Brain pericyte (primary cell): ENCODE measurements at regions not wholly inside any gene's neighbourhood (a gene's known extent, or its start where the extent isn't known, plus 50 kb on each side); places are given as distances from the start of the nearest gene placed in this dataset.
"Not testable (repeated sequence)": the region's sequence is repeated elsewhere in the genome, so short reads cannot be mapped to it uniquely, and the experiment has no call there.

Experiments used
- DNase-seq: peaks from one replicate; pipeline ENCODE4 v3.0.0-alpha.2; 2012; ENCODE audit warnings: low read depth, low spot score

DNA sequence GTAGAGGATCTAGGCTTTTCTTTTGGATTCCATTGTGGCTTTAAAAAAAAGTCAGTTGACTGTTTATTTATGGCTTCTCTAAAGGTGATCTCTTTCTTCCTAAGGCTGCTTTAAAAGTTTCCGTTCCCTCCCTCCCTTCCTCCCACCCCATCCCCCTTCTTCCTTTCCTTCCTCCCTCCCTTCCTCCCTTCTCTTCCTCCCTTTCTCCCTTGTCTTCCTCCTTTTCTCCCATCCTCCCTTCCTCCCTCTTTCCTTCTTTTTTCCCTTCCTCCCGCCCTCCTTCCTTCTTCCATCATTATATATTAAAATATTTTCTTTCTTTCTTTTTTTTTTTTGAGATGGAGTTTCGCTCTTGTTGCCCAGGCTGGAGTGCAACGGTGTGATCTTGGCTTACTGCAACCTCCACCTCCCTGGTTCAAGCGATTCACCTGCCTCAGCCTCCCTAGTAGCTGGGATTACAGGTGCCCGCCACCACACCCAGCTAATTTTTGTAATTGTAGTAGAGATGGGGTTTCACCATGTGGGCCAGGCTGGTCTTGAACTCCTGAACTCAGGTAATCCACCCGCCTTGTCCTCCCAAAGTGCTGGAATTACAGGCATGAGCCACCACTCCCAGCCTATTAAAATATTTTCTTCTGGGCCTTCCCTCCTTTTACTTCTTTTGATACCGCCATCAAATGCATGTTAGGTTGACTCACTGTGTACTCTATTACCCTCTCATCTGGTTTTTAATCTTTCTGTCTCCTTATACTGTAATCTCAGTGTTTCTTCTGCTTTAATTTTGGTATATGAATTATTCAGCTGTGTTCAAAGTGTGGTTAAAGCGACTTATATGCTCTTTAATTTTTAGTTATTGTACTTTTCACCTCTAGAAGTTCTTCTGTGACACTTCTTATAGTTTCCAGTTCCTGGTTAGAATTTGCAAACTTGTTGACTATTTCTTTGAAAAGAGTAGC lies 59.2 kb upstream of the ATP5PO start:
- DNase-seq: no peak

DNA sequence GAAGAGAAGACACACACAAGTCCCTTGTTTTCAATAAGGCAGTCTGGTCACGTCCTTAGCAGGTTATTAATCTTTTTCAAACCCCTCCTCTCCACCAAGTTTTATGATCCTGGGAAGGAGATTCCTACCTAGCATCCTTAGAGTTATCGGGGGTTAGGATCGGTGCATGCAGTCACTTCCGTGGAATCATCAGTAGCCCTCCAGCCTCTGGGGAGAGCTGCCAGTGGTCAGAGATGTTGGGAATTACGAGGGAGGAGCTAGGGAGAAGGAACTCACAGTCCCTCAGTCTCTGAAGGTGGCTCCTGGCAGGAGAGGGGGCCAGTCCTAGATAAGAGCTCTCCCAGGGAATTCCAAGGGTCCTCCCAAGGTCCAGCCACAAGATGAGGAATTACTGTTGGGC lies 57.7 kb upstream of the ATP5PO start:
- no peak for DNase-seq

DNA sequence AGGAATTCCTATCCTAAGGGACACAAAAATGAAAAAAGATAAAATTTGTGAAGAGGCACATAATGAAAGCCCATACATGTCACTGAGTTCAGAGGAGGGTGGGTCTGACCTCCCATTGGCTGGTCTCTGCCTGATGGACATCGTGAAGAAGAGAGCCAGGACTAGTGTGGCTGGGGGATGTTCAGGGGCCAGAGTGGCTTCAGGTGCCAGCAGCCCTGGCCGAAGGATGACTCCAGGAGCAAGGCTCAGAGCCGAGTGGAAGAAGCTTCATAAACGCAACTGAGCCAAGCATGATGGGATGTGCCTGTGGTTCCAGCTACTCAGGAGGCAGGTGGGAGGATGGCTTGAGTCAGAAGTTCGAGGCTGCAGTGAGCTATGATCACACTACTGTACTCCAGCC lies 56.9 kb upstream of the ATP5PO start:
- DNase-seq: no peak

DNA sequence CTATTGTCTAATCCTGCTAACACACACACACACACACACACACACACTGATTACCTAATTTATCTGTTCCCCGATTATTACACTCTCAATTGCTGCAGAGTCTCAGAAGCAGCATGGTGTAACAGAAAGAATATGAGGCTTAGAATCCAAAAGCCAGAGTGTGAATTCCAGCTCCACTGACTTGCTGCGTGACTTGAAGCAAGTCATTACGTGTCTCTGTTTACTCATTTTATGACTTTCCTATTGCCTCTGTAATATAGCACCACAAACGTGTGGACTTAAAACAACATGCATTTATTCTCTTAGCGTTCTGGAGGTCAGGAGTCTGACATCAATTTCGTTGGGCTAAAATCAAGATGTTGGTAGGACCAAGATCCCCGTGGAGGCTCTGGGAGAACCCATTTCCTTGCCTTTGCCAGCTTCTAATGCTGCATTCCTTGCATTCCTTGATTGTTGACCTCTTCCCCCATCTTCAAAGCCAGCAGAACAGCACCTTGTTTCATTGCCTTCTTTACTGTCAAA lies 55.9 kb upstream of the ATP5PO start:
- DNase-seq: no peak

DNA sequence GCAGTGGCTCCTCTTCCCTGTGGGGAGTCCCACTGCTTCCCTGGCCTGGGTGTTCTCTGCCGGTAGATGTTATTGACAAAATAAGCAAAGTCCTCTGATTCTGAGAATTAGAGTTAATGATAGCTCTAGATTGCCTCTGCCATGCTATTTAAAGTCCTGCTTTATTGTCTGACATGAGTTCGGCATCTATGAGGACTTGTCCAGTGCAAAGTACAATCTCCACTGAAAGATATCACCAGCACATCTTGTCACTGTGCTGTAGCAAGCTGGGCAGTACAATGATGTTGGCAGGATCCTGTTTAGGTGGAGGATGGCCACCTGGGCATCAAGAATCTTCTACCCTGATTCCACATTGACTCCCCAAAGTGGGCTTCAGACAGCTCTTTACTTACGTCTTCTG lies 54.0 kb upstream of the ATP5PO start:
- no peak for DNase-seq

DNA sequence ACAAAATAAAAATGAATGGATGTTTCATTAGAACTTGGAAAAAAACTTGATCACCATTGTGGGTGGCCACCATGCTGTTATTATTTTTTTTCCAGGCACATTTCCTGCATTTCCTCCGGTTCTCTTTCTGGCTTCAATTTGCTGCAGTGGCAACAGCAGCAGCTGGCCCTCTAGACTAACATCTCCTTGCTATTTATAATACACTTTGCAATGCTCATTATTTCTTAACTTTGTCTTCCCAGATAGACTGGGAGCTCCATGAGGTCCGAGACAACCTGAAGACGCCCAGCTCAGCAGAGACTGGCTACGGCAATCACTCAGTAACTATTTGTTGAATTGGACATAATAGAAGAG lies 53.4 kb upstream of the ATP5PO start:
- DNase-seq: no peak

DNA sequence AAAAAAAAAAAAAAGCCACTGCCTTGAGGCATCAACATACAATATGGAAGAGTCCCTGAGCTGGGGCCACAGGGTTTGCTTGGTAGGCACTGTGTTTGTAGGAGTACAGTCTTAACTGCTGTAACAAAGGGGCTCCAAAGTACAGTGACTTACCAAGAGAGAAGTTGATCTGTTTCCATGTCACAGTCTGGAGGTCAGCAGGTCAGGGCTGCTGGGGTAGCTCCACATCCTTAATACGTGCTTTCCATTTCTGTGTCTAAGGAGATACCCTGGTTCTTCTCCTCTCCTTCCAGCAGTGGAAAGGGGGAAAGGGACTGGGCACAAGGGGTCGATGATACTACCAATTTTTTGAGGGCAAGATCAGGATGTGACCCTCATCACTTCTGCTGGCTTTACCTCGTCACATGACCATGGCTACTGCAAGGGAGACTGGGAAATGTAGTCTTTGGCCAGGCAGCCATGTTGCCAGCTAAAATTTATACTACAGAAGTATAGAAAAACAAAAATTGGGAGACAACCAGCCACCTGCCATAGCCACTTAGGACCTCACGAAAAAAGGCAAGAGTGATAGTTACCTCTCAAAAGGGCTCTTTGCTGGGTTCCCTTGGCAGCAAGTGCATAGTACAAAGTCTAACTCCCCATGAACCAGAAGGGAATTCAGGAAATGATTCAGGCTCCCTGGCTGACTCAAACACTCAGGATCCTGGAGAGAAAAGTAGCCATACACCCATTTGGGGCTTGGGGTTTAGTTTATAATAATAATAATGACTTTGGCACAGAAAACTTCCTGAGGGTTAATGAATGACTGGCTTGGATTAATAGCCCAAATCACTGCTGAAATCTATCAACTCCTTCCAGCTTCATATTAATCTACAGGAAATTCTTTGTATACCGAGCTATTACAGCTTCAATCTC lies 52.7 kb upstream of the ATP5PO start:
- no peak for DNase-seq

DNA sequence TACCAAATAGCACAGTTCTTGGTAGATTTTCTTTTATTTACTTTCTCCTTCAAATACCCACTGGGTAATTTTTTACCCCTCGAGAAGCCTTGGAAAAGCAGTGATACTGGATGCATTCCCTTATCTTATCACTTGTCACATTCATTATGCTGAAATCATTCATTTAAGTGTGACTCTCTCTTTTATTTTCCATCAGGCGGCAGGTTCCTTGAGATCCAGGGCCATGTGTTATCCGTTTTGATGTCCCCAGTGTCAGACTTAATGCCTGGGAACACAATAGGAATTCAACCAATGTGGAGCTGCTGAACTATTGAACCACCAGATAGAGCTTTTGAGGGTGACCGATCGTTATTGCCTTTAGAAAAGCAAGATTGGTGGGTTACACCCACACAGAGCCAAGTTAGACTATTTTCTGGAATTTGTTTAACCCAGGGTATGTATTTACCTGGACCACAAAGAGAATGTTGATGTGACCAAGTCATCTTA lies 51.5 kb upstream of the ATP5PO start:
- no peak for DNase-seq

DNA sequence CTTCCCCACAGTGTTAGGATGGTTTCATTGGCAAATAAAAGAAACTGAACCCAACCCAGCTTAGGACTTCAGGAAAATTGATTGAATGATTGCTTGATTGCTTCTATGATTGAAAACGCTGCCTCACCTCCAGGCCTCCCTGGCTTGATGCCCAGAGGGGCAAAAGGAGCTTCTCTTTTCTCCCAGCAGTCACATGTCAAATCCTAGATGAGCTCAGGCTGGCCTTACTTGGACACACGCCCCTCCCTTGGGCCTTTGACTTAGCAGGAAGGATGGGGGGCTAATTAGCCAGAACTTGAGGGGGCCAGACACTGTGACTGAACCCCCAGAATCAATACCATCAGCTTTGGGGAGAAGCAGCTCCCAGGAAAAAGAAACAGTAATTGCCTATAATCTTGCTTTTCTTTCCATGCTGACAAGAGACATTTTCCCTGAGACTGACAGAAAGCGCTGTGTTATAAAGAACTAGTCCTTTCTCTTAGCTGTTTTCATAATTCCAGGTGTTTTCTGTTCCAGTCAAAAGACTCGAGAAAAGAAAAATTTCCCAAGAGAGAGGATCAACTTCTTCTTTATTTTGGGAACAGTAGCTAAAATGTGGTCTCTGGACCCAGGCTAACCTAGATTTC lies 50.8 kb upstream of the ATP5PO start:
- no peak for DNase-seq

DNA sequence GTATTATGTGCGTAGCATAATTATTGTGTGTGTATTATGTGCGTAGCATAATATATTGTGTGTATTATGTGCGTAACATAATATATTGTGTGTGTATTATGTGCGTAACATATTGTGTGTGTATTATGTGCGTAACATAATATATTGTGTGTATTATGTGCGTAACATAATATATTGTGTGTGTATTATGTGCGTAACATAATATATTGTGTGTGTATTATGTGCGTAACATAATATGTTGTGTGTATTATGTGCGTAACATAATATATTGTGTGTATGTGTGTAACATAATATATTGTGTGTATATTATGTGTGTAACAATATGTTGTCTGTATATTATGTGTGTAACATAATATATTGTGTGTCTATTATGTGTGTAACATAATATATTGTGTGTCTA lies 50.1 kb upstream of the ATP5PO start:
- DNase-seq: not testable (repeated sequence)
